B cell (primary cell): ENCODE measurements at regions not wholly inside any gene's neighbourhood (a gene's known extent, or its start where the extent isn't known, plus 50 kb on each side); places are given as distances from the start of the nearest gene placed in this dataset.

Experiments
- CTCF ChIP-seq: fragments of 200-600 bp; IDR thresholded peaks from one replicate; pipeline ENCODE4 v1.8.0; 2022; ENCODE audit warnings: antibody characterized with exemption, mild to moderate bottlenecking
- EZH2 ChIP-seq: IDR thresholded peaks from 2 replicates; pipeline ENCODE4 v1.6.1; 2012; ENCODE audit warnings: borderline replicate concordance, low read depth, mild to moderate bottlenecking, moderate library complexity, low read length; ENCODE audit not compliant: insufficient read depth, poor library complexity, severe bottlenecking

GRCh38 chr16:9463461-9463860, 372.0 kb downstream of the HAPSTR1 start:
- TF ChIP-seq CTCF (no peak), EZH2 (no peak)
